HUES64 (cell line): ENCODE measurements at regions not wholly inside any gene's neighbourhood (a gene's known extent, or its start where the extent isn't known, plus 50 kb on each side); places are given as distances from the start of the nearest gene placed in this dataset.
"Not testable (repeated sequence)": the region's sequence is repeated elsewhere in the genome, so short reads cannot be mapped to it uniquely, and the experiment has no call there.

Experiments
- H3K27ac ChIP-seq: 2 replicates; pipeline ENCODE4 v1.7.0; 2013; ENCODE audit warnings: low read depth, low read length, inconsistent platforms
- H3K27me3 ChIP-seq: 2 replicates; pipeline ENCODE4 v1.6.1; 2013; ENCODE audit warnings: mild to moderate bottlenecking, low read length; ENCODE audit not compliant: insufficient read depth
- H3K36me3 ChIP-seq: 2 replicates; pipeline ENCODE4 v1.6.1; 2013; ENCODE audit warnings: mild to moderate bottlenecking, low read length; ENCODE audit not compliant: insufficient read depth
- H3K4me1 ChIP-seq: 2 replicates; pipeline ENCODE4 v1.6.1; 2013; ENCODE audit warnings: mild to moderate bottlenecking, low read length, moderate library complexity; ENCODE audit not compliant: insufficient read depth
- H3K4me3 ChIP-seq: 2 replicates; pipeline ENCODE4 v1.5.1; 2013; ENCODE audit warnings: mild to moderate bottlenecking, low read length, moderate library complexity
- H3K9ac ChIP-seq: 2 replicates; pipeline ENCODE4 v1.6.1; 2013; ENCODE audit warnings: mild to moderate bottlenecking, low read depth, low read length
- H3K9me3 ChIP-seq: 2 replicates; pipeline ENCODE4 v1.6.1; 2013; ENCODE audit warnings: low read depth, low read length; ENCODE audit not compliant: insufficient read depth
- WGBS: fragments of 150-250, 120-280 bp; methylation state at CpG from one replicate; pipeline ENCODE4 v1.1.7; 2013; ENCODE audit warnings: missing lambda C conversion rate; 5-methylcytosine and 5-hydroxymethylcytosine counted together

DNA sequence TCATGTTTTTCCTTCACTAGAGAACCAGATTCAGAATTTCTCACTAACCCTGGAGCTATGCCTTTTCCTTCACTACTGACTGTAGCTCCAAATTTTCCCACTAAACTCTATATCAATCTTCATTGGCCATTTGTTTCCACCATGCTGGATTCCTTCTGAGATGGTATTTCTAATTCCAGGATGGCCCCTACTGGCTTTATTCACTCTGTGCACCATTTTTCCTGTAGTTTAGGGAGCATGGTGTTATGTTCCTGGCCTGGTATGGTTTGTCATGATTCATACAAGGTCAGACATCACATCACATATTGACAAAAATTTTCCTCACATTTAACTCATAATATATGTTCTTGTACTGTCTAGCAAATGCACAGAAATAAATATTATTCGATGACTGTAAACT is 229.2 kb upstream of the TFPI start:
- Histone ChIP-seq H3K4me3 (no peak overlapping the region), H3K27ac (no peak overlapping the region), H3K9me3 (no peaks in the 10 kb centered on the region), H3K36me3 (no peaks in the 10 kb centered on the region), H3K27me3 (no peaks in the 10 kb centered on the region), H3K4me1 (no peaks in the 10 kb centered on the region), H3K9ac (no peak overlapping the region)
- WGBS = 100% methylated on average over 1 of the region's 1 CpG

- not testable (repeated sequence) for H3K27ac ChIP-seq, H3K4me1 ChIP-seq, H3K9me3 ChIP-seq, H3K36me3 ChIP-seq, H3K9ac ChIP-seq, H3K27me3 ChIP-seq, H3K4me3 ChIP-seq
- 95% methylated on average over 2 of the region's 3 CpGs for WGBS
Observed at GRCh38 chr2:187784138-187784537, 229.9 kb upstream of the TFPI start.

- no peaks in the 10 kb centered on the region for H3K27me3 ChIP-seq
- no peak overlapping the region for H3K9ac ChIP-seq
- H3K4me1 ChIP-seq = no peaks in the 10 kb centered on the region
- no peaks in the 10 kb centered on the region for H3K36me3 ChIP-seq
- no peak overlapping the region for H3K4me3 ChIP-seq
- H3K27ac ChIP-seq = no peak overlapping the region
- 0 out of 2 replicates have a peak, but pooled peaks cover 6% of the 10 kb centered on the region for H3K9me3 ChIP-seq
- 96% methylated on average over 4 of the region's 5 CpGs for WGBS
Observed at GRCh38 chr2:187799601-187800000, 245.4 kb upstream of the TFPI start.

DNA sequence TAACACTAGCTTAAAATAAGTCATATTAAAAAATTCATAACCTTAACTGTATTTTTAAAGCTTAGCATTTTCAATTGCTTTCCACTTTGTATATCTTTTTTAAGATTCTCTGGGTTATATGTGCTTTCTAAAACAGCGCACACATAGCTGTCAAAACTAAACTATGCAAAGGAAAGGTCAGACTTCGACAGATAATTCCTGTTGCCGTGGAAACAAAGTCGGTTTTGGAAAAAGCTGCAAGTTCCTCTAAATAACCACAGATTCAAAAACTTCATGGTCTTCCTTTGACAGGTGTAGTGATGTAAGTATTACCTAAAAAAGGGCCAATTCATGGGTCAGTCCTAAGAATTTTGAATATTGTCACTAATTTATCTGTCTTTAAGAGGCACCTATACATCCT is 249.6 kb upstream of the TFPI start:
- no peaks in the 10 kb centered on the region for H3K36me3 ChIP-seq
- no peaks in the 10 kb centered on the region for H3K27me3 ChIP-seq
- peaks cover 10% of the 10 kb centered on the region; the same call in 1 of the 2 replicates for H3K9me3 ChIP-seq
- H3K4me3 ChIP-seq = no peak overlapping the region
- H3K27ac ChIP-seq = no peak overlapping the region
- no peak overlapping the region for H3K9ac ChIP-seq
- H3K4me1 ChIP-seq = no peaks in the 10 kb centered on the region
- 97% methylated on average over 4 of the region's 4 CpGs for WGBS

DNA sequence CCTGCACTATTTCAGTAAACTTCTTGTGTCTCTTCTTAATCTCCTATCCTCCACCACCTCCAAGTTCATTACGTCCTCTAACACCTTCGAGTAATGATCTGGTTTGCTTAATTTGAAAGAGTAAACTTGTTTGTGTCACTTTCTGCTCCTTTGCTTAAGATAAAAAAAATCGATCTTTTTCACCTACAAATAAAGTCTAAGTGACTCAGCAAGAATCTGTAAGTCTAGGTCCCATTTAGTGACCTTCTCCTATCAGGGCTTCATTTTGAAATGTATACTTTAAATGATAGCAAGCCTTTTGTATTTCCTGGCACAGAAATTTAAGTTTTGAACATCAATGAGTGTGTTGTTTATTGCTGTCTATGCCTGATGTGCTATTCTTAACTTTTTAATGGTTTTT is 260.9 kb upstream of the TFPI start:
- Histone ChIP-seq H3K9ac (no peak overlapping the region), H3K27me3 (no peaks in the 10 kb centered on the region), H3K27ac (no peak overlapping the region), H3K4me3 (no peak overlapping the region), H3K36me3 (no peaks in the 10 kb centered on the region), H3K4me1 (no peaks in the 10 kb centered on the region), H3K9me3 (peaks cover 15% of the 10 kb centered on the region)
- 80% methylated on average over 3 of the region's 3 CpGs for WGBS

GRCh38 chr2:187819624-187820023 is 265.4 kb upstream of the TFPI start:
- WGBS = 83% methylated on average over 1 of the region's 1 CpG
- Histone ChIP-seq H3K4me1 (no peaks in the 10 kb centered on the region), H3K36me3 (no peaks in the 10 kb centered on the region)

GRCh38 chr2:187825108-187825507 is 270.9 kb upstream of the TFPI start:
- no peak overlapping the region for H3K27ac ChIP-seq
- H3K27me3 ChIP-seq = no peaks in the 10 kb centered on the region
- no peak overlapping the region for H3K9ac ChIP-seq
- no peaks in the 10 kb centered on the region for H3K4me1 ChIP-seq
- H3K36me3 ChIP-seq = no peaks in the 10 kb centered on the region
- 97% methylated on average over 12 of the region's 12 CpGs for WGBS
- H3K4me3 ChIP-seq = no peak overlapping the region
- no peaks in the 10 kb centered on the region for H3K9me3 ChIP-seq

More at GRCh38 chr2:187819624-187820023, 265.4 kb upstream of the TFPI start:
- no peak overlapping the region for H3K27ac ChIP-seq
- no peak overlapping the region for H3K4me3 ChIP-seq
- peaks cover 12% of the 10 kb centered on the region for H3K9me3 ChIP-seq
- H3K27me3 ChIP-seq = no peaks in the 10 kb centered on the region
- no peak overlapping the region for H3K9ac ChIP-seq

- H3K4me1 ChIP-seq = no peaks in the 10 kb centered on the region
- no peak overlapping the region for H3K27ac ChIP-seq
- no peaks in the 10 kb centered on the region for H3K27me3 ChIP-seq
- 93% methylated on average over 2 of the region's 2 CpGs for WGBS
- no peak overlapping the region for H3K4me3 ChIP-seq
- H3K9me3 ChIP-seq = no peaks in the 10 kb centered on the region
- H3K9ac ChIP-seq = no peak overlapping the region
- no peaks in the 10 kb centered on the region for H3K36me3 ChIP-seq
Observed at GRCh38 chr2:187826023-187826422, 271.8 kb upstream of the TFPI start.

DNA sequence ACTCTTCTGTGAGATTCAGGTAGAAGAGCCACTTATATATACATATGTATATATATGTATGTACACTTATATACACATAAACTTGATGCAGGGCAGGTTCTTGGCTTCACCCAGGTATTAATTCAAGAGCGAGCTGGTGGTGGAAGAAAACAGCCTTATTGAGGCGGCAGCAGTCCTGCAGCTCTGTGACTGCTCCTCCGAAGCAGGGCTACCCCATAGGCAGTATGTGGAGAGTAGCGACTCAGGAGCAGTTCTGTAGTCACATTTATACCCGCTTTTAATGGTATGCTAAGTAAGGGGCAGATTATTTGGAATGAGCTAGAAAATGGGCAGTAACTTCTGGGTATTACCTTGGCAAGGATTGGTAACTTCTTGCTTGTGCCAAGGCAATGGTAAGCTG is 280.6 kb upstream of the TFPI start:
- no peaks in the 10 kb centered on the region for H3K27me3 ChIP-seq
- WGBS = 94% methylated on average over 5 of the region's 5 CpGs
- H3K36me3 ChIP-seq = no peaks in the 10 kb centered on the region
- no peak overlapping the region for H3K4me3 ChIP-seq
- H3K27ac ChIP-seq = no peak overlapping the region
- no peaks in the 10 kb centered on the region for H3K4me1 ChIP-seq
- no peak overlapping the region for H3K9ac ChIP-seq
- no peaks in the 10 kb centered on the region for H3K9me3 ChIP-seq

- 90% methylated on average over 1 of the region's 1 CpG for WGBS
Observed at GRCh38 chr2:187838690-187839089, 284.5 kb upstream of the TFPI start.

GRCh38 chr2:187842315-187842714 is 288.1 kb upstream of the TFPI start:
- Histone ChIP-seq H3K4me1 (no peaks in the 10 kb centered on the region), H3K9ac (no peak overlapping the region)
- 99% methylated on average over 4 of the region's 4 CpGs for WGBS

More at GRCh38 chr2:187838690-187839089, 284.5 kb upstream of the TFPI start:
- H3K36me3 ChIP-seq = no peaks in the 10 kb centered on the region
- H3K4me1 ChIP-seq = no peaks in the 10 kb centered on the region
- no peak overlapping the region for H3K27ac ChIP-seq
- H3K9ac ChIP-seq = no peak overlapping the region
- no peak overlapping the region for H3K4me3 ChIP-seq
- no peaks in the 10 kb centered on the region for H3K27me3 ChIP-seq
- H3K9me3 ChIP-seq = no peaks in the 10 kb centered on the region

More at GRCh38 chr2:187842315-187842714, 288.1 kb upstream of the TFPI start:
- no peaks in the 10 kb centered on the region for H3K36me3 ChIP-seq
- H3K27me3 ChIP-seq = no peaks in the 10 kb centered on the region
- H3K4me3 ChIP-seq = no peak overlapping the region
- H3K27ac ChIP-seq = no peak overlapping the region
- H3K9me3 ChIP-seq = no peaks in the 10 kb centered on the region
